GM23338 (cell line): ENCODE measurements at regions not wholly inside any gene's neighbourhood (a gene's known extent, or its start where the extent isn't known, plus 50 kb on each side); places are given as distances from the start of the nearest gene placed in this dataset.

ENCODE experiments used
- ATAC-seq: fragments of 200-7000 bp; cut with Tn5 transposase; 3 replicates; pipeline ENCODE4 v1.9.1; 2020
- DNase-seq: peaks from one replicate; pipeline ENCODE4 v3.0.0-alpha.2; 2015; ENCODE audit warnings: low spot score
- H2AFZ ChIP-seq: fragments of 200-600 bp; sonication (generic); 2 replicates; pipeline ENCODE4 v1.8.0; 2016; ENCODE audit warnings: antibody characterized with exemption, mild to moderate bottlenecking, moderate library complexity
- H3F3A ChIP-seq: fragments of 200-600 bp; sonication (generic); replicated peaks from 2 replicates; pipeline ENCODE4 v1.8.0; 2017; ENCODE audit warnings: antibody characterized with exemption, mixed run types, low read depth
- H3K27ac ChIP-seq: fragments of 200-600 bp; sonication (generic); 2 replicates; pipeline ENCODE4 v1.6.1; 2016; ENCODE audit warnings: low read depth
- H3K27me3 ChIP-seq: fragments of 200-600 bp; sonication (generic); 2 replicates; pipeline ENCODE4 v1.8.0; 2016; ENCODE audit warnings: mild to moderate bottlenecking, mixed run types, moderate library complexity; ENCODE audit not compliant: insufficient read depth
- H3K36me3 ChIP-seq: fragments of 200-600 bp; sonication (generic); 2 replicates; pipeline ENCODE4 v1.8.0; 2016; ENCODE audit warnings: mild to moderate bottlenecking; ENCODE audit not compliant: insufficient read depth
- H3K4me1 ChIP-seq: fragments of 200-600 bp; sonication (generic); 2 replicates; pipeline ENCODE4 v1.8.0; 2016; ENCODE audit warnings: mild to moderate bottlenecking, moderate library complexity; ENCODE audit not compliant: insufficient read depth
- H3K4me2 ChIP-seq: fragments of 200-600 bp; sonication (generic); 2 replicates; pipeline ENCODE4 v1.7.1; 2017; ENCODE audit warnings: mixed run types
- H3K4me3 ChIP-seq: fragments of 200-600 bp; sonication (generic); 2 replicates; pipeline ENCODE4 v1.6.1; 2016; ENCODE audit warnings: mixed run types
- H3K79me2 ChIP-seq: fragments of 200-600 bp; sonication (generic); replicated peaks from 2 replicates; pipeline ENCODE4 v1.8.0; 2017; ENCODE audit warnings: mild to moderate bottlenecking; ENCODE audit not compliant: insufficient read depth
- H3K9me2 ChIP-seq: fragments of 200-600 bp; sonication (generic); 2 replicates; pipeline ENCODE4 v1.8.0; 2017; ENCODE audit not compliant: insufficient read depth
- H4K20me1 ChIP-seq: fragments of 200-600 bp; sonication (generic); replicated peaks from 2 replicates; pipeline ENCODE4 v1.8.0; 2017; ENCODE audit warnings: mild to moderate bottlenecking; ENCODE audit not compliant: insufficient read depth
- H3K27ac Mint-ChIP-seq: 2 replicates; pipeline ENCODE4 v1.8.0; 2020; ENCODE audit warnings: inconsistent platforms, mild to moderate bottlenecking, moderate library complexity, mixed read lengths
- H3K27me3 Mint-ChIP-seq: 3 replicates; pipeline ENCODE4 v1.8.0; 2022; ENCODE audit warnings: low read depth, mild to moderate bottlenecking, moderate library complexity, mixed read lengths, inconsistent platforms; ENCODE audit not compliant: insufficient read depth, poor library complexity
- H3K36me3 Mint-ChIP-seq: 3 replicates; pipeline ENCODE4 v1.8.0; 2021; ENCODE audit warnings: low read depth, mild to moderate bottlenecking, inconsistent platforms, moderate library complexity, mixed read lengths
- H3K4me1 Mint-ChIP-seq: 3 replicates; pipeline ENCODE4 v1.8.0; 2020; ENCODE audit warnings: mild to moderate bottlenecking, inconsistent platforms, mixed read lengths
- H3K4me3 Mint-ChIP-seq: 3 replicates; pipeline ENCODE4 v1.8.0; 2021; ENCODE audit warnings: moderate library complexity, mild to moderate bottlenecking, inconsistent platforms, mixed read lengths
- H3K9me3 Mint-ChIP-seq: 3 replicates; pipeline ENCODE4 v1.8.0; 2020; ENCODE audit warnings: moderate library complexity, mild to moderate bottlenecking, inconsistent platforms, mixed read lengths
- CREB1 ChIP-seq: fragments of 250-450 bp; sonication (Bioruptor Pico); IDR thresholded peaks from 2 replicates; pipeline ENCODE4 v1.5.0; 2020; ENCODE audit warnings: low read depth, mild to moderate bottlenecking, moderate library complexity
- CTCF ChIP-seq, 2 experiments: fragments of 200-600 bp in 1 of 2; sonication (generic) in 1 of 2; conservative IDR thresholded peaks; 2 replicates each; pipeline versions ENCODE4 v1.5.1 to v1.6.1; 2016 to 2017; ENCODE audit warnings: antibody characterized with exemption in 2 of 2, low read depth in 2 of 2, mild to moderate bottlenecking in 2 of 2, moderate library complexity in 1 of 2
- EZH2phosphoT487 ChIP-seq: fragments of 200-600 bp; sonication (generic); IDR thresholded peaks from one replicate; pipeline ENCODE4 v1.8.1; 2018; ENCODE audit warnings: antibody characterized with exemption; ENCODE audit not compliant: unreplicated experiment
- JUNB ChIP-seq: IDR thresholded peaks from one replicate; pipeline ENCODE4 v1.6.1; 2016; ENCODE audit warnings: antibody characterized with exemption; ENCODE audit not compliant: unreplicated experiment
- NANOG ChIP-seq: IDR thresholded peaks from 2 replicates; pipeline ENCODE4 v1.6.1; 2016; ENCODE audit warnings: antibody characterized with exemption, borderline replicate concordance
- POLR2AphosphoS5 ChIP-seq: IDR thresholded peaks from 2 replicates; pipeline ENCODE4 v1.6.1; 2016; ENCODE audit warnings: antibody characterized with exemption, low read depth
- REST ChIP-seq: IDR thresholded peaks from one replicate; pipeline ENCODE4 v1.6.1; 2018; ENCODE audit warnings: antibody characterized with exemption; ENCODE audit not compliant: unreplicated experiment
- STAT1 ChIP-seq: IDR thresholded peaks from one replicate; pipeline ENCODE4 v1.6.1; 2016; ENCODE audit warnings: antibody characterized with exemption; ENCODE audit not compliant: unreplicated experiment
- ZNF114 ChIP-seq: fragments of 250-450 bp; sonication (Bioruptor Pico); IDR thresholded peaks from 2 replicates; pipeline ENCODE4 v1.5.0; 2020; ENCODE audit warnings: mild to moderate bottlenecking, moderate library complexity
- ZNF331 ChIP-seq: fragments of 250-450 bp; sonication (Bioruptor Pico); IDR thresholded peaks from 2 replicates; pipeline ENCODE4 v1.5.0; 2020; ENCODE audit warnings: low read depth, mild to moderate bottlenecking, moderate library complexity
- TF ChIP-seq, protein P1 (sequence below): IDR thresholded peaks from 2 replicates; pipeline ENCODE4 v1.6.1; 2016; ENCODE audit warnings: antibody characterized with exemption

GRCh38 chr9:7300484-7300883 lies 499.1 kb downstream of the DMAC1 start (continued):
- no peak for TF ChIP-seq REST
- no peak for TF ChIP-seq JUNB
- TF ChIP-seq NANOG = no peak
- TF ChIP-seq POLR2AphosphoS5 = no peak
- TF ChIP-seq ZNF331 (CRISPR knock-in tag) = no peak
- TF ChIP-seq STAT1 = no peak
- no peak for TF ChIP-seq CTCF (conservative IDR thresholded peaks at IDR 0.05; ENCODE audit: low read depth in 2 of 2)
- TF ChIP-seq, protein P1, sequence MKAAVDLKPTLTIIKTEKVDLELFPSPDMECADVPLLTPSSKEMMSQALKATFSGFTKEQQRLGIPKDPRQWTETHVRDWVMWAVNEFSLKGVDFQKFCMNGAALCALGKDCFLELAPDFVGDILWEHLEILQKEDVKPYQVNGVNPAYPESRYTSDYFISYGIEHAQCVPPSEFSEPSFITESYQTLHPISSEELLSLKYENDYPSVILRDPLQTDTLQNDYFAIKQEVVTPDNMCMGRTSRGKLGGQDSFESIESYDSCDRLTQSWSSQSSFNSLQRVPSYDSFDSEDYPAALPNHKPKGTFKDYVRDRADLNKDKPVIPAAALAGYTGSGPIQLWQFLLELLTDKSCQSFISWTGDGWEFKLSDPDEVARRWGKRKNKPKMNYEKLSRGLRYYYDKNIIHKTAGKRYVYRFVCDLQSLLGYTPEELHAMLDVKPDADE = no peak

GRCh38 chr9:7298123-7298522 lies 501.5 kb downstream of the DMAC1 start:
- no peak overlapping the region for H2AFZ ChIP-seq
- no peak overlapping the region for H3K27ac ChIP-seq
- H3K4me1 Mint-ChIP-seq = peaks cover 2% of the 10 kb centered on the region; the same call in 2 of the 3 replicates
- 0 out of 2 replicates have a peak, but pooled peaks cover 4% of the 10 kb centered on the region for H3K9me2 ChIP-seq
- H3K36me3 ChIP-seq = no peaks in the 10 kb centered on the region
- no peaks in the 10 kb centered on the region for H3K79me2 ChIP-seq
- H3K4me2 ChIP-seq = no peak overlapping the region
- no peaks in the 10 kb centered on the region for H3K9me3 Mint-ChIP-seq
- H3K4me1 ChIP-seq = no peaks in the 10 kb centered on the region
- H3K4me3 Mint-ChIP-seq = no peak overlapping the region
- no peak overlapping the region for H3K4me3 ChIP-seq
- no peaks in the 10 kb centered on the region for H3K27me3 Mint-ChIP-seq
- no peak for DNase-seq
- no peak overlapping the region for H3K27ac Mint-ChIP-seq
- H4K20me1 ChIP-seq = no peaks in the 10 kb centered on the region
- no peaks in the 10 kb centered on the region for H3K27me3 ChIP-seq
- no peaks in the 10 kb centered on the region for H3K36me3 Mint-ChIP-seq
- ATAC-seq = no peak
- H3F3A ChIP-seq = no peaks in the 10 kb centered on the region
- TF ChIP-seq ZNF331 (CRISPR knock-in tag) (no peak), CREB1 (CRISPR knock-in tag) (no peak), CTCF (conservative IDR thresholded peaks at IDR 0.05; ENCODE audit: low read depth in 2 of 2) (no peak), POLR2AphosphoS5 (no peak), EZH2phosphoT487 (no peak), ZNF114 (no peak)
- TF ChIP-seq, protein P1 = no peak
